Lower leg skin (tissue), 3 donors: ENCODE measurements at regions not wholly inside any gene's neighbourhood (a gene's known extent, or its start where the extent isn't known, plus 50 kb on each side); places are given as distances from the start of the nearest gene placed in this dataset.

Source experiments
- CTCF ChIP-seq, 3 donors: fragments of 450-650 bp; IDR thresholded peaks; one replicate each; pipeline ENCODE4 v1.5.1; 2016; ENCODE audit warnings: antibody characterized with exemption in 3 of 3, mild to moderate bottlenecking in 3 of 3, moderate library complexity in 2 of 3
- POLR2A ChIP-seq, 2 donors: fragments of 450-650 bp; IDR thresholded peaks; one replicate each; pipeline ENCODE4 v1.6.1; 2016 to 2017; ENCODE audit warnings: antibody characterized with exemption in 2 of 2, mild to moderate bottlenecking in 1 of 2, moderate library complexity in 1 of 2

- TF ChIP-seq CTCF (IDR thresholded peaks at IDR 0.05) (no peak), POLR2A (IDR thresholded peaks at IDR 0.05) (no peak)
Observed at GRCh38 chr22:48464246-48464645, 1363.4 kb downstream of the BRD1 start.
